ENCODE measurements at regions not wholly inside any gene's neighbourhood (a gene's known extent, or its start where the extent isn't known, plus 50 kb on each side); places are given as distances from the start of the nearest gene placed in this dataset.
A peak's percentile ranks its signal among the peaks of the same experiment; 100 is the strongest.

- peak; percentile 65; the same call in 1 of the 2 replicates for TF ChIP-seq ZNF142 (CRISPR knock-in tag; IDR thresholded peaks at IDR 0.05)
- TF ChIP-seq FOXC1 (CRISPR knock-in tag; IDR thresholded peaks at IDR 0.05; ENCODE audit: borderline replicate concordance) = peak; percentile 95
- TF ChIP-seq THAP11 (CRISPR knock-in tag; IDR thresholded peaks at IDR 0.05) = peak; percentile 66
- peak; percentile 45; the same call in 1 of the 2 replicates for TF ChIP-seq ZFX (CRISPR knock-in tag; IDR thresholded peaks at IDR 0.05; ENCODE audit: low read depth)
- TF ChIP-seq MED13 (CRISPR knock-in tag; IDR thresholded peaks at IDR 0.05) = peak; percentile 86
- peak; percentile 98 for TF ChIP-seq ZNF292 (CRISPR knock-in tag; IDR thresholded peaks at IDR 0.05; ENCODE audit: borderline replicate concordance, low read depth)
- TF ChIP-seq, protein P1, sequence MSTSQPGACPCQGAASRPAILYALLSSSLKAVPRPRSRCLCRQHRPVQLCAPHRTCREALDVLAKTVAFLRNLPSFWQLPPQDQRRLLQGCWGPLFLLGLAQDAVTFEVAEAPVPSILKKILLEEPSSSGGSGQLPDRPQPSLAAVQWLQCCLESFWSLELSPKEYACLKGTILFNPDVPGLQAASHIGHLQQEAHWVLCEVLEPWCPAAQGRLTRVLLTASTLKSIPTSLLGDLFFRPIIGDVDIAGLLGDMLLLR (CRISPR knock-in tag; IDR thresholded peaks at IDR 0.05) = no peak
- TF ChIP-seq ZNF367 (CRISPR knock-in tag; IDR thresholded peaks at IDR 0.05; ENCODE audit: borderline replicate concordance) = no peak
- peak; percentile 85; the same call in 1 of the 2 replicates for TF ChIP-seq ZNF670 (CRISPR knock-in tag; IDR thresholded peaks at IDR 0.05; ENCODE audit: borderline replicate concordance)
- TF ChIP-seq ZNF282 (IDR thresholded peaks at IDR 0.05; ENCODE audit: partially characterized antibody) = no peak
- peak; percentile 94 for TF ChIP-seq MEF2D (CRISPR knock-in tag; IDR thresholded peaks at IDR 0.05)
- TF ChIP-seq ZNF501 (CRISPR knock-in tag; IDR thresholded peaks at IDR 0.05) = peak; percentile 68; the same call in 1 of the 2 replicates
- TF ChIP-seq SETDB1 (CRISPR knock-in tag; IDR thresholded peaks at IDR 0.05; ENCODE audit: borderline replicate concordance) = no peak
- peak; percentile 95 for TF ChIP-seq ZSCAN21 (CRISPR knock-in tag; IDR thresholded peaks at IDR 0.05; ENCODE audit: borderline replicate concordance)
- 0 out of 2 replicates have a peak, but pooled peaks have one; percentile 51 for TF ChIP-seq NFYB (CRISPR knock-in tag; IDR thresholded peaks at IDR 0.05)
- TF ChIP-seq ZNF333 (CRISPR knock-in tag; IDR thresholded peaks at IDR 0.05; ENCODE audit: borderline replicate concordance) = no peak
- TF ChIP-seq ZNF629 (CRISPR knock-in tag; conservative IDR thresholded peaks at IDR 0.05) = peak; percentile 67
- TF ChIP-seq, protein P2, sequence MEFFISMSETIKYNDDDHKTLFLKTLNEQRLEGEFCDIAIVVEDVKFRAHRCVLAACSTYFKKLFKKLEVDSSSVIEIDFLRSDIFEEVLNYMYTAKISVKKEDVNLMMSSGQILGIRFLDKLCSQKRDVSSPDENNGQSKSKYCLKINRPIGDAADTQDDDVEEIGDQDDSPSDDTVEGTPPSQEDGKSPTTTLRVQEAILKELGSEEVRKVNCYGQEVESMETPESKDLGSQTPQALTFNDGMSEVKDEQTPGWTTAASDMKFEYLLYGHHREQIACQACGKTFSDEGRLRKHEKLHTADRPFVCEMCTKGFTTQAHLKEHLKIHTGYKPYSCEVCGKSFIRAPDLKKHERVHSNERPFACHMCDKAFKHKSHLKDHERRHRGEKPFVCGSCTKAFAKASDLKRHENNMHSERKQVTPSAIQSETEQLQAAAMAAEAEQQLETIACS (CRISPR knock-in tag; IDR thresholded peaks at IDR 0.05) = no peak
- TF ChIP-seq ZNF605 (CRISPR knock-in tag; IDR thresholded peaks at IDR 0.05) = no peak
- TF ChIP-seq ZNF468 (CRISPR knock-in tag; IDR thresholded peaks at IDR 0.05) = no peak
- no peak for TF ChIP-seq NONO (IDR thresholded peaks at IDR 0.05)
- TF ChIP-seq NONO (CRISPR knock-in tag; conservative IDR thresholded peaks at IDR 0.05) = peak; percentile 91; the same call in 1 of the 2 replicates
- no peak for TF ChIP-seq ISX (CRISPR knock-in tag; conservative IDR thresholded peaks at IDR 0.05)
- no peak for TF ChIP-seq ZNF616 (CRISPR knock-in tag; IDR thresholded peaks at IDR 0.05; ENCODE audit: low read depth)
- TF ChIP-seq MIXL1 (CRISPR knock-in tag; IDR thresholded peaks at IDR 0.05) = peak; percentile 99
These were observed 95.5 kb upstream of the DHX40 start (continued) for GRCh38 chr17:59469786-59470485.
